ENCODE measurements at regions not wholly inside any gene's neighbourhood (a gene's known extent, or its start where the extent isn't known, plus 50 kb on each side); places are given as distances from the start of the nearest gene placed in this dataset.

- TF ChIP-seq, protein P1, sequence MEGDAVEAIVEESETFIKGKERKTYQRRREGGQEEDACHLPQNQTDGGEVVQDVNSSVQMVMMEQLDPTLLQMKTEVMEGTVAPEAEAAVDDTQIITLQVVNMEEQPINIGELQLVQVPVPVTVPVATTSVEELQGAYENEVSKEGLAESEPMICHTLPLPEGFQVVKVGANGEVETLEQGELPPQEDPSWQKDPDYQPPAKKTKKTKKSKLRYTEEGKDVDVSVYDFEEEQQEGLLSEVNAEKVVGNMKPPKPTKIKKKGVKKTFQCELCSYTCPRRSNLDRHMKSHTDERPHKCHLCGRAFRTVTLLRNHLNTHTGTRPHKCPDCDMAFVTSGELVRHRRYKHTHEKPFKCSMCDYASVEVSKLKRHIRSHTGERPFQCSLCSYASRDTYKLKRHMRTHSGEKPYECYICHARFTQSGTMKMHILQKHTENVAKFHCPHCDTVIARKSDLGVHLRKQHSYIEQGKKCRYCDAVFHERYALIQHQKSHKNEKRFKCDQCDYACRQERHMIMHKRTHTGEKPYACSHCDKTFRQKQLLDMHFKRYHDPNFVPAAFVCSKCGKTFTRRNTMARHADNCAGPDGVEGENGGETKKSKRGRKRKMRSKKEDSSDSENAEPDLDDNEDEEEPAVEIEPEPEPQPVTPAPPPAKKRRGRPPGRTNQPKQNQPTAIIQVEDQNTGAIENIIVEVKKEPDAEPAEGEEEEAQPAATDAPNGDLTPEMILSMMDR (conservative IDR thresholded peaks at IDR 0.05; ENCODE audit: control insufficient read depth, insufficient read depth, low read depth, low read length), result no peak
- no peak overlapping the region for H3K4me3 ChIP-seq (ENCODE audit: control insufficient read depth, low read depth, low read length)
- no peak for DNase-seq (ENCODE audit: low read depth)
These were observed 556.1 kb downstream of the CMPK2 start for GRCh38 chr2:6309415-6310255.

DNA sequence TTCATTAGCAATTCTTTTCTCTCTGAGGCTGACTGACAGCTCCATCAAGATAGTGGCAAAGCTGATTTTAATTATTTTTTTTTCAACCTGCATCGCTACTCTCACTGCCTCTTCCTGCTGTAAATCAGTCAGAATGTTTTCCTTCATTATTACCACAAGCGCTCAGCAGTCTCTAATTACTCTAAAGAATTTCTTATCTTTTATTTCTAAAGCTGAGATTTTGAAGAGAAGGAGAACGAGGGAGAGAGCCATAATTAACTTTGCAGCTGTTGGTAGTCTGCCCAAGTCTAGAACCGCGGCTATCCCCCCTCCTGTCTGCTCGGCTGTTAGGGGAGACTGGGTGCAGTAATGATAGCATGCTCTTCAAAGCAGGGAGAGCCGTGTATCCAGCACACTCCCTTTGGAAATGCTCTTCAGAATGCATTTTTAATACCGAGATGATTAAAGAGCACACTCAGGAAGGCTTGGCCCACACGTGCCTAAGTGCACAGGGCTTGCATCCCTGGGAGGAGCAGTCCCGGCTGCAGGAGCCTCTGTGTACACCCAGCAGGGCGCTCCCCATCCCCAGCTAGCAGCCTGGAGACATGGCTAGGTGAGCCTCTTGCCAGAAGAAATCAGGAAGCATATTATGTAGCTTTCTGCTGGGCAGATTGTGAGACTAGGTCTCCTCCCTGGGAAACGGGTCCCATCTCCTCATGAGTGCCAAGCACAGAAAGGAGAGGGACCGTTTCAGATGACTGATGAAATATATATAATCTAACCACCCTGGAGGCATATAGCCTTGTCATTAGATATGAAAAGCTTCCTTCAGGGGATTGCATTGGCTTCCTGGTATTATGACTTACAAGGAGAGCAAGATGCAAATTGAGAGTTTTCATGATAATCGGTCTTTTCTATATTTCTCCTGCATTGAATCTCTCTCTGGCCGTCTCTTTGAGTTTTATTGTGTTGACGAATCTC lies 555.2 kb downstream of the CMPK2 start:
- TF ChIP-seq, protein P1 (conservative IDR thresholded peaks at IDR 0.05; ENCODE audit: control insufficient read depth, insufficient read depth, low read depth, low read length), result no peak
- no peak for DNase-seq (ENCODE audit: low read depth)
- no peak overlapping the region for H3K4me3 ChIP-seq (ENCODE audit: control insufficient read depth, low read depth, low read length)

DNA sequence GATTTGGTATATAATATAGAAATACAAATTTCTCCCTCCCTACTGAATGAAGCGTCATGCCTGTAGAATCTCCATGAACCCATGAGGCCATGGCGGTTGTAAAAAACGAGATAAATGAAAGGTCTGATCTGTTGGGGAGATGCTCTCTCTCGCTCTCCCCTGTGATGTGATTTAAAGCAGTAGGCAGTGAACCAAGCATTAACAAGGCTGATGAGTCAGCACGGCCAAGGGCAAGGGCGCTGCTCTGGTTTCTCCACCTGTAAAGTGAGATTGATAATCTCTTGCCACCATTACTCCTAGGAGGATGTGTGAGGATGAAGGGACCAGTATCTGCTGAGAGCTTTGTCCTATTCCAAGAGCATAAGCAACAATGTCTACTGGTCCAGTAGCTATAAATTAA lies 553.3 kb downstream of the CMPK2 start:
- TF ChIP-seq, protein P1 (conservative IDR thresholded peaks at IDR 0.05; ENCODE audit: control insufficient read depth, insufficient read depth, low read depth, low read length), result no peak
- no peak for DNase-seq (ENCODE audit: low read depth)
- H3K4me3 ChIP-seq (ENCODE audit: control insufficient read depth, low read depth, low read length), result no peak overlapping the region

DNA sequence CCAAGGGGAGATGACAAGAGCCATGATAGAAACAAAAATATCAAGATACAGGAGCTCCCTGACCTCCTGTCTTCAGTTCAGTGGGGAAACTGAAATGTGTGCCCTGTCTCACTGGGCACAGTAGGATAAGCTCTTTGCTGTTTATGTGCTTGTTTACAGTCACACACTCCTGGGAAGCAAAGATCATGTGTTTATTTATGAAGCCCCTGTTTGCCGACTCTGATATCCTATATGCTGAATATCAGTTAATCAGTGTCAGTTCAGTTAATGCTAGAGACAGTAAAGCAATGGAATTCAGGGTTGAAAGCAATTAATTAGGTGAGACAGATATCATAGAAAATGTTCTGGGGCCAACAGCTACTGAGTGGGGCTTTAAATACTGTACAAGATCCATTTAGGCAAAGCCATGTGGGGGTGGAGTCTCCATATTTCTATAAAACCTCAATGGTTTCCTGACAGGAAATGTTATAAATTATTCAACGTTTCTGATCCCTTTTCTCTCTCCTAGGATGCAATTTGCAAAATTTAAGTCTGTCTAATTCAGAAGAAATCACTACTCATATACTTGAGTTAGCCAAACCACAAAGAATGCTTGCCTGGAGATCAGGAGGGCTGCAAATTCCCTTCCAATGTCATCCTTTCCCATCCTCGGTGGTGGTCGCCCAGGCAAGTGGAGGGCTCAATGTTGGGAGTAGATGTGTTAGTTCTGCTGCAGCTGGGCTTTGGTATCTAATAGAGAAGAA lies 551.3 kb downstream of the CMPK2 start:
- no peak for DNase-seq (ENCODE audit: low read depth)
- TF ChIP-seq, protein P1 (conservative IDR thresholded peaks at IDR 0.05; ENCODE audit: control insufficient read depth, insufficient read depth, low read depth, low read length), result no peak
- no peak overlapping the region for H3K4me3 ChIP-seq (ENCODE audit: control insufficient read depth, low read depth, low read length)

- TF ChIP-seq, protein P1 (conservative IDR thresholded peaks at IDR 0.05; ENCODE audit: control insufficient read depth, insufficient read depth, low read depth, low read length), result no peak
- H3K4me3 ChIP-seq (ENCODE audit: control insufficient read depth, low read depth, low read length), result no peak overlapping the region
- no peak for DNase-seq (ENCODE audit: low read depth)
These were observed 540.1 kb downstream of the CMPK2 start for GRCh38 chr2:6325616-6326015.

DNA sequence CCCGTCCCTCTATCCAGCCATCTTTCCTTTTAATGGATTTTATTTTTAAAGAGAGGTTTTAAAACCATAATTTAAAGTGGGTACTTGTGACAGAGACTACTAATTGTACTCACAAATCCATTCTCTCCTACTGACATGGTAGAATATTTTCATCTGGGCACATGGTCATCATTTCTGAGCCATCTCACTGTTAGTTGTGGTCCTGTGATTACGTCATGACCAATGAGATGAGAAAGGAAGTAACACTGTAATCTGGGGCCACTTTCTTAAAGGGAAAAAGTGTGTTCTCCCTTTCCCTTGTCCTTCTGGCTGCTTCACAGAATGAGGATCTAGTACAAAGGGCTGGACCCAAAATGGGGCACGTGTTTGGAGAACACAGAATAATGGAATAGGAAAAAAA lies 538.7 kb downstream of the CMPK2 start:
- no peak overlapping the region for H3K4me3 ChIP-seq (ENCODE audit: control insufficient read depth, low read depth, low read length)
- no peak for DNase-seq (ENCODE audit: low read depth)
- TF ChIP-seq, protein P1 (conservative IDR thresholded peaks at IDR 0.05; ENCODE audit: control insufficient read depth, insufficient read depth, low read depth, low read length), result no peak
